ENCODE measurements at regions not wholly inside any gene's neighbourhood (a gene's known extent, or its start where the extent isn't known, plus 50 kb on each side); places are given as distances from the start of the nearest gene placed in this dataset.
"Not testable (repeated sequence)": the region's sequence is repeated elsewhere in the genome, so short reads cannot be mapped to it uniquely, and the experiment has no call there.

GRCh38 chr2:220377482-220378155, 750.2 kb downstream of the SLC4A3 start:
- no peak for DNase-seq

DNA sequence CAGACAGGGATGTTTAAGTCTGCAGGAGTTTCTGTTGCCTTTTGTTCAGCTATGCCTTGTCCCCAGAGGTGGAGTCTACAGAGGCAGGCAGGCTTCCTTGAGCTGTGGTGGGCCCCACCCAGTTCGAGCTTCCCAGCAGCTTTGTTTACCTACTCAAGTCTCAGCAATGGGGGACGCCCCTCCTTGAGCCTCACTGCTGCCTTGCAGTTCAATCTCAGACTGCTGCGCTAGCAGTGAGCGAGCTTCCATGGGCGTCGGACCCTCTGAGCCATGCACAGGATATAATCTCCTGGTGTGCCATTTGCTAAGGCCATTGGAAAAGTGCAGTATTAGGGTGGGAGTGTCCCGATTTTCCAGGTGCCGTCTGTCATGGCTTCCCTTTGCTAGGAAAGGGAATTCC, 760.3 kb downstream of the SLC4A3 start:
- not testable (repeated sequence) for DNase-seq

DNA sequence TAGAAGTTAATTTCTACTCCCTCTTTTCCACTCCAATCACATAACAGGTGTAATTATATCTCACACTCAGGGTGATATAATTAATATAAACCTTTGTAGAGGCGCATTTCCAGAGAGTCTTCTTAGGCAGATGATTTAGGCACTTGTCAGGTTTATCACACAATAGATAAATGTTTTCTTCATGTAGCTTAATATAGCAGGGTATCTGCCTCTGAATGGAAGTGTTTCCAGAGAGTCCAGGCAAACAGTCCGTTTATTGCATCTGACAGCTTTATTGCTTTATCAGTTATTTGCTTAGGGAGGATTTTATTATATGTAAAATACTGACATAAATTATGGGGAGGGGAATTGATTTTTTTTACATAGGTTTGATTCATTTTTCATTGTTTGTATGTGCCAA, 766.3 kb downstream of the SLC4A3 start:
- no peak for DNase-seq

DNA sequence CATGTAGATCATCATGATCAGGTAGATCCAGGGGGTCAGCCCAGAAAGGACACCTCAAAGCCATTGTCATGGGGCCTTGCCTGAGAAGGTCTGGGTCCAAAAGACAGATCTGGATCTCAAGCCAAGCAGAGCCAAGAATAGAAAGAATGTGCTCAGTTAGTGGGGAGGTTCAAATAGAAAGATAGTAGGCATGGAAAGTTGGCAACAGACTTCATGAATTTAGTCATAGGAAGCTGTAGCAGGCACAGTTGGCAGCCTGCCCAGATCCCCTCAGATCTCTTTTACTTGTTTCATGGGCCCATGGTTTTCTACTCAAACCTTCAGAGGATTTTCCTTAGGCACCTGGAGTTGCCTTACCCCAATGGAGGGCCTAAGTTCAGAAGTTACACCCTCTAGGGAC, 767.0 kb downstream of the SLC4A3 start:
- no peak for DNase-seq

DNA sequence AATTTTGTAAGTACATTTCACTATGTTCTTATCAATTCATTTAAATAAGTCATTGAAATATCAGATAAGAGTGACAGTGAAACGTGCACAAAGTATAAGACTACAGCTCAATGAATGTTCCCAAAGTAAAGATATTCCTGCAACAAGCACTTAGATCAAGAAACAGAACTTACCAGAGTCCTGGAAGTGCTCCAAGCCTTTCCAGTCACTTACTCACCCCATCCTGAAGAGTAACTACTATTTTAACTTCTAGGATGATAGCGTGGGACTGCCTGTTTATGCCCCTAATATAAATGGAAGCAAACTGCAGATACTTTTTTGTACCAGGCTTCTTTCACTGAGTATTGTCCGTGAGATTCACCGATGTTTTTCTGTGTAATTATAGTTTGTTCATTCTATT, 768.9 kb downstream of the SLC4A3 start:
- no peak for DNase-seq

- DNase-seq: no peak
These were observed 782.9 kb downstream of the SLC4A3 start for GRCh38 chr2:220410296-220410695.

DNA sequence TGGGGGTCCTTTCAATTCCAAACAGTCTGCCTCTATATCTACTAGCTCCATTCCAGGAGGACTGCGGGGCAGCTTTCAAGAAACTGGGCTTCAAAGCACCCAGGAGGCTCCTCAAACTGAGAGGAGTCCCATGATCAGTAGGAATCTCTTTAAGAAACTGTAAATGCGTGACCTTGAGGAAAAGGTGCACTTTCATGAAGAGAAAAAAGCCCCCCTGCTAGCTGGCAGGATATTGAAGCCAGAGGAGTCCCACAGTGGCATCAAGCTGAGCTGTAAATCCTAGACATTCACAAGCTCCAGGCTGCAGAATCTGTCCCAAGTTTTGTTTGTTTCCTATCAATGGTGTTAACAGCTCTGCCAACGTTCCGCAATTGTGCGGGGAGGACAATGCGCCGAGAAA, 790.1 kb downstream of the SLC4A3 start:
- no peak for DNase-seq

DNA sequence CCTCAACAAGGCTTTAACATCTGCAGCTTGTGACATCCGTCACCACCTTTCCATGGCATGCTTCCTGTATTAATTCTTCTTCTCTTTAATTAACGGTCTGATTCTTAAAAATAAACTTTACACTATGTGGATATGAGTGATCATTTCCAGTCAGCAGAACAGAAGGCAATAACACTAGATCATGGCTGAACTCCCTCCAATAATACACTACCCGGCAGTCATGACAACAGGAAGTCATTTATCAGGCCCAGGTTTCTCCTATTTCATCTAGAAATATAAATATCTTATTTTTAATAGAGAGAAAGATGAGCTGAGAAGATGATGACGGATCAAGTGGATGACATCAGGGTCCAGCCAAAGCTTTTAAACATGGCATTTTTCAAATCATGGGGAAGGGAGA, 792.2 kb downstream of the SLC4A3 start:
- DNase-seq: no peak

DNA sequence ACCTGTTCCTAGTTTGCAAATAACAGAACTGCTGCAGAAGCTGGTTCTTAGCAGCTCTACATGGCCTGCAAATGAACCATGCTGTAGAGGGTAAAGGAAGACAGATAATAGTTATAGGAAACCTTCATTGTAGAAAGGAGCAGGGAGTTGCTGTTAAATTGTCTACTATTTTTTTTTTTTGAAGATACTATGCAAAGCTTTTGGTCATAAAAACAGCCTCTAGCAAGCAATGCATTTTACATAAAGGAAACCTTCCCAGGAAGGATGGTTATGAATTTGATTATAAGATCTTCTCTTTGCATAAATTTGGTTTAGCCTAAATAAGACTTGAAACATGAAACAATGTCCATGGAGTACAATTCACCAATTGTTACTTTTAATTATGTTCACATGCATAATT, 793.4 kb downstream of the SLC4A3 start:
- DNase-seq: no peak

GRCh38 chr2:220422676-220423075, 795.2 kb downstream of the SLC4A3 start:
- DNase-seq: no peak

DNA sequence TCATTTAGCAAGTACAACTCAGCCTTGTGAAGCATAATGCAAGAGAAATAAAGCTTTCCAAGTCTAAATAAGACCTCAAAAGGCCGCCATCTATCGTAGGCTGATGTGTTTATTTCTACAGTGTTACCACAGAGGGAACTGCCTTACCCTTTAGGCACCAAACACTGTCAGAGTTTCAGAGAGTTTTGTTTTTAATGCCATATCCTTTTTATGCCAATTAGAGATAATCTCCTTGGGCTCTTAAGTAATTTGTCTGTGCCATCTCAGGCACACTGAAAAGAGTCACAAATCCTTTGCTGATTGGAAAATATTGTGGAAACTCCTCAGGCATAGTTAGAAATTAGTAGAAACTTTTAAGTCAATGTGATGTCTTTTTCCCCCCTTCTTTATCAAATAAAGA, 797.1 kb downstream of the SLC4A3 start:
- DNase-seq: peak in 1 of 2 experiments; percentile 5

DNA sequence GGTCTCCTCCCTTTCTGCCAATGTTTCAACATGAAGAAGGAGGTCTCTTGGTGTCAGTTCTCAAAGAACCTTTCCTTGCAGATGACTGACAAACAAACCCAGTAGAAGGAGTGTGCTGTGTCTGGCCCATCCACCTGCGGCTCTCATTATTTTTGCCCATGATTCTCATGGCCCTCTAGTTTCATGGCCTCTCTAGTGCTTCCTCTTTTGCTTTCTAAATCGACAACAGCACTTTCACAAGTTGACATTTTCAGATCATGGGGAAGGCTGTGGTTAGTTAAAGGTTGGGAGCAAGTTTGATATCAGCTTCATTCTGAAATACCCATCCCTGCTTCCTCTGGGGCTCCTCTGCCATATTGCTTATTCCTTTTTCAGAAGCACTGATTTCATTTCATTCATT, 805.2 kb downstream of the SLC4A3 start:
- DNase-seq: no peak

DNA sequence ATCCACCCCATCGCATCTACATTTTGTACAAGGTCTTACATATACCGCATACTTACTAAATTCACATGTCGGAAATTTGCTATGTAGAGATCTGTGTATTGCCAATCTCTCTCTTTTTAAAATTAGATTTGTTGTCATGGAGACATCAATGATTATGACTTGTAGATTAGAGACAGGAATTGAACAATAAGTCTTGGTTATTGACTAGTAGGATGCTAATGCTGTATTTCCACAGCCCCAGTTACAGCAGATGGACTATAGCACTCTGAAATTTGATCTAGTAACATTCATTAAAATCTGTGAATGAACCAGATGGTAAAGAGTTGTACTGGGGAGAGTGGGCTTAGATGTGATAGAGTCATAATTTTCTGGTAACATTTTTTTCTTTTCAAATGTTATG, 805.7 kb downstream of the SLC4A3 start:
- peak; percentile 47 to 76 for DNase-seq

GRCh38 chr2:220434385-220434784, 807.0 kb downstream of the SLC4A3 start:
- peak in 1 of 2 experiments; percentile 33 for DNase-seq

GRCh38 chr2:220437938-220438337, 810.5 kb downstream of the SLC4A3 start:
- DNase-seq: no peak

DNA sequence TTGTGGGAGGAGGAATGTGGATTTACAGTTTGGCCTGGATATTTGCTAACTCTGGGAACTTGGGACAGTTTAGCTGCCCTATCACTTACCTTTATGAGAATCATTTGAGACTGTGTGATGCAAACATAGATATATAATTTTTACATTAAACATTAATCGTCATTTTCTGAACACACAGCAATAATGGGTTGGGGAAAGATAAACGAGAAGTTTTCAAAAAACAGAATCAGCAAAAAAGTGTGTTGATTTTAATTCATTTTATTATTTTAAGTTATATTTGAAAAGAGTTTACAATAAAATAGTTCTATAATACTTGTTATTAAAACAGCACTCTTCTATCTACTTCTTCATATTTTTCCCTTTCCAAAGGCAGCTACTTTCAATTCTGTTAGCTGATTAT, 813.3 kb downstream of the SLC4A3 start:
- DNase-seq: no peak

- DNase-seq: no peak
These were observed 814.0 kb downstream of the SLC4A3 start for GRCh38 chr2:220441404-220441803.

DNA sequence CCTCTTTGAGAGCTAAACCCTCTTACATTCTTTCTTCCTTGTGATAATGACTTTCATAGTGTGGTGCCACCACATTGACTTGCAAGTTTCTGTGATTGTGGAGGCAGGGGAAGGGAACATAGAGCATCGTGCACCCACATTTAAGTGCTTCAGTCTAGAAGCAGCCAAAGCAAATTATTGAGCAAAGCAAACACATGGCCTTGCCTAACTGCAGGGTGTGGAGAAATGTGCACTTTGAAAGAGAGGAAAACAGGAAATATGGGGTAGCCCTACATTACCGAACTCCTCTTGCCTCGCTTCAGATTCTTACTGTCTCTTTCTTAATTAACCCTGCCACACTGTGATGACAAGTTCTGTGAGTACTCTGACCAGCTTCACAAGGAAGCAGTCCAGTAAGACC, 814.6 kb downstream of the SLC4A3 start:
- no peak for DNase-seq

DNA sequence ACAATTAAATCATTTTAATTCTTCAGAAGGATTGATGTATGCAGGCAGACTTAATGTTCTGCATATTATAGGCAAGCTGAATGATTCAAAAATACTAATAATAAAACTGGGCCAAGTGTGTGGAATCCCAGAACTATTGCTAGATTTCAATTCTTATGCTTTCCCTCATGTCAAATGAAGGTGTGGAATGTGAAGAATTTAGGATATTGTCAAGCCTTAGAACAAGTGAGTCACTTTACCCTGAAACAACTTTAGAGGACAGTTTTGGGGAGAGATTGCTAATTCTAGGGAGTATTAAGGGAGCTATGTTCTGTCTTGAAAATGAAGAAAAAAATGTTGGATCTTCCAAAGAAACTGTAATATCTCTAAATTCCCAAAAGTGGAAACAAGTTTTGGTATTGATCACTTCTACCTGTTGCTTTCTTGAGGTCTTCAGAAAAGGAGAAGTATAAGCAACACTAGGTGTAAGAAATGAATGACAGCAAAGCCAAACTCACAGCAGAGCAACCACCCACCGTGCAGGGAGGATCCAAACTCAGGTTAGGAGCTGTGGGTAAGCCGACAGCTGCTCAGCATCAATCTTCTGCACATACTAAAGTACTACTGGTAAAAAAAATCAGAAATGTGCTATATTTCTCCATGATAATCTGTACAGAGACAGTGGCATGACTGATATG, 818.1 kb downstream of the SLC4A3 start:
- DNase-seq: no peak

DNA sequence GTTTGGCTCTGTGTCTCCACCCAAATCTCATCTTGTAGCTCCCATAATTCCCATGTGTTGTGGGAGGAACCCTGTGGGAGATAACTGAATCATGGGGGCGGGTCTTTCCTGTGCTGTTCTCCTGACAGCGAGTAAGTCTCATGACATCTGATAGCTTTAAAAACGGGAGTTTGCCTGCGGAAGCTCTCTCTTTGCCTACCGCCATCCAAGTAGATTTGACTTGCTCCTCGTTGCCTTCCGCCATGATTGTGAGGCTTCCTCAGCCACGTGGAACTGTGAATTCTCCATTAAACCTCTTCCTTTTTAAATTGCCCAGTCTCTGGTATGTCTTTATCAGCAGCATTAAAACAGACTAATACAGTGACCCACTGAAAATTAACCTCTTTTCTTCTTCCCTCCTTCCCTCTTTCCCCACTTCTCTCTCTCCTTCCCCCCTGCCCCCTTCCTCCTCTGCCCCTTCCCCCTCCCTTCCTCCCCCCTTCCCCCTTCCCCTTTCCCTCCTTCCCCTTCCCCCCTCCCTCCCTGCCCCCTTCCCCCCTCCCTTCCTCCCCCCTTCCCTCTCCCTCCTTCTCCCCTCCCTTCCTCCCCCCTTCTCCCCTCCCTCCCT, 818.8 kb downstream of the SLC4A3 start:
- no peak for DNase-seq

GRCh38 chr2:220450846-220451245, 823.4 kb downstream of the SLC4A3 start:
- no peak for DNase-seq

- DNase-seq: no peak
These were observed 824.0 kb downstream of the SLC4A3 start for GRCh38 chr2:220451438-220451837.

GRCh38 chr2:220452561-220452960, 825.1 kb downstream of the SLC4A3 start:
- DNase-seq: no peak

DNA sequence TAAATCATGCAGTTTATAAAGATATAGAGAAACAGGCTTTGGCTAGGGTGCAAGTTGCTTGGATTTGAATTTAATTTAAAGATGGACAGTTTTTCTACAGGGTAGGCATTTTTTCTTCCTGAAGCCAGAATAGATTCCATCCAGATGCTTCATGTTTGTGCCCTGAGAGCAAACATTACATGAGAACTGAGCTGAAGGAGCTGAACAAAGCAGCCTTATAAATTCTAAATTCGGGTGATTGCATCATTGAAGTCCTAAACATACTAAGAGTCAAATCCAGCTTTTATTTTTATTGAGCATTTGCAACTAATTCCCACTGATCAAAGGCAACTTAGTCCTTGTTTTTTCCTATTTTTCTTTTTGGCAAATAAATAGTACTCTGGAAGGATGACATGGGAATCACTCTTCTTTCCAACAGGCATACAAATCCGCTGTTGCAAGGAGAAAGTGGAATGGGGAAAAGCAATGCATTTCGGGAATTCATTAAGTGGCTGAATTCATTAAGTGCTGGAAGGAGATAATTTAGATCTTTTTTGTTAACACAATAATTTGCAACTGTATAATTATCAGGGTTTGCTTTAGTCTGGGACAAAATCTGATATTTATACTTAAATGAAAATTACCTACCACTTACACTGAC, 828.0 kb downstream of the SLC4A3 start:
- no peak for DNase-seq

Data from NCI-H524 (cell line).